Superior temporal gyrus (tissue), 1 donor: ENCODE measurements at regions not wholly inside any gene's neighbourhood (a gene's known extent, or its start where the extent isn't known, plus 50 kb on each side); places are given as distances from the start of the nearest gene placed in this dataset.
"Not testable (repeated sequence)": the region's sequence is repeated elsewhere in the genome, so short reads cannot be mapped to it uniquely, and the experiment has no call there.

ENCODE experiments used
- DNase-seq: peaks from one replicate; pipeline ENCODE4 v3.0.0-alpha.2; 2016; ENCODE audit errors: extremely low spot score

GRCh38 chr4:13984991-13985800, 357.7 kb upstream of the BOD1L1 start:
- DNase-seq = no peak

GRCh38 chr4:13985837-13986236, 358.3 kb upstream of the BOD1L1 start:
- peak; percentile 62 for DNase-seq

GRCh38 chr4:13986548-13986947, 359.0 kb upstream of the BOD1L1 start:
- no peak for DNase-seq

GRCh38 chr4:13988353-13989305, 361.1 kb upstream of the BOD1L1 start:
- no peak for DNase-seq

- DNase-seq = no peak
Measured at GRCh38 chr4:13989501-13989900, 362.0 kb upstream of the BOD1L1 start.

GRCh38 chr4:13990596-13991589, 363.4 kb upstream of the BOD1L1 start:
- DNase-seq = no peak

GRCh38 chr4:13992041-13992440, 364.5 kb upstream of the BOD1L1 start:
- no peak for DNase-seq

GRCh38 chr4:13992975-13993520, 365.5 kb upstream of the BOD1L1 start:
- DNase-seq = no peak

GRCh38 chr4:13994016-13994415, 366.5 kb upstream of the BOD1L1 start:
- DNase-seq = no peak

- no peak for DNase-seq
Measured at GRCh38 chr4:13998850-13999445, 371.4 kb upstream of the BOD1L1 start.

- DNase-seq = no peak
Measured at GRCh38 chr4:14000091-14000814, 372.7 kb upstream of the BOD1L1 start.

GRCh38 chr4:14002331-14002730, 374.8 kb upstream of the BOD1L1 start:
- DNase-seq = not testable (repeated sequence)

GRCh38 chr4:14008494-14008893, 381.0 kb upstream of the BOD1L1 start:
- no peak for DNase-seq

- no peak for DNase-seq
Measured at GRCh38 chr4:14018191-14018853, 390.8 kb upstream of the BOD1L1 start.

GRCh38 chr4:14022456-14022855, 394.9 kb upstream of the BOD1L1 start:
- DNase-seq = no peak

GRCh38 chr4:14023036-14023435, 395.5 kb upstream of the BOD1L1 start:
- DNase-seq = no peak

GRCh38 chr4:14023896-14024295, 396.4 kb upstream of the BOD1L1 start:
- DNase-seq = no peak

- no peak for DNase-seq
Measured at GRCh38 chr4:14025111-14025510, 397.6 kb upstream of the BOD1L1 start.

- DNase-seq = no peak
Measured at GRCh38 chr4:14025891-14026290, 398.4 kb upstream of the BOD1L1 start.

- DNase-seq = peak; percentile 48
Measured at GRCh38 chr4:14028862-14029261, 401.3 kb upstream of the BOD1L1 start.
